Endothelial cell of umbilical vein (primary cell): ENCODE measurements at regions not wholly inside any gene's neighbourhood (a gene's known extent, or its start where the extent isn't known, plus 50 kb on each side); places are given as distances from the start of the nearest gene placed in this dataset.

Experiments
- POLR2A ChIP-seq: IDR thresholded peaks from 2 replicates; pipeline ENCODE4 v1.6.1; 2012; ENCODE audit warnings: low read depth, mild to moderate bottlenecking, control low read depth, low read length
- TF ChIP-seq, protein P1 (sequence below), 2 donors: IDR thresholded peaks; 1 replicate in 1 of 2; 2 replicates in 1 of 2; pipeline ENCODE4 v1.5.1; 2011; ENCODE audit warnings: low read length in 2 of 2, mild to moderate bottlenecking in 2 of 2, moderate library complexity in 2 of 2, control low read depth in 1 of 2, inconsistent platforms in 1 of 2, low read depth in 1 of 2; ENCODE audit not compliant: insufficient read depth in 1 of 2; ENCODE audit errors: extremely low read depth in 1 of 2

DNA sequence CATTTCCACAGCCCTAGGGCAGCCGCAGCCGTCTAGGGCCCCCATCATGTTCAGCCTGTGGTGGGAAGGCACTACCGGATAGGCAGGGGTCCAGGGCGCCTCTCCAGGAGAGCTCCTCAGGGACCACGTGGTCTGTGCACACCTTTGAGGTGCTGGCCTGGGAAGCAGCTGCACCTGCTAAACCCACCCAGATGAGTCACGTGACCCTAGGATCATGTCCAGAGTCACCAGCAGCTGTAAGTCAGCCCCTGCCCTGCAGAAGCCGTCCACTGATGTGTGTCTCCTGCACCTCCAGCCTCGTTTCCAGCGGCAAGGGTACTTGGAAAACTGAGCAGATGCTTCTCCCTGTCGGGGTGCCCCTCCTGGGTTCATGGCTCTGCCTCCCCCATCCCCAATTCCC is 682.6 kb upstream of the SALL3 start:
- TF ChIP-seq, protein P1, sequence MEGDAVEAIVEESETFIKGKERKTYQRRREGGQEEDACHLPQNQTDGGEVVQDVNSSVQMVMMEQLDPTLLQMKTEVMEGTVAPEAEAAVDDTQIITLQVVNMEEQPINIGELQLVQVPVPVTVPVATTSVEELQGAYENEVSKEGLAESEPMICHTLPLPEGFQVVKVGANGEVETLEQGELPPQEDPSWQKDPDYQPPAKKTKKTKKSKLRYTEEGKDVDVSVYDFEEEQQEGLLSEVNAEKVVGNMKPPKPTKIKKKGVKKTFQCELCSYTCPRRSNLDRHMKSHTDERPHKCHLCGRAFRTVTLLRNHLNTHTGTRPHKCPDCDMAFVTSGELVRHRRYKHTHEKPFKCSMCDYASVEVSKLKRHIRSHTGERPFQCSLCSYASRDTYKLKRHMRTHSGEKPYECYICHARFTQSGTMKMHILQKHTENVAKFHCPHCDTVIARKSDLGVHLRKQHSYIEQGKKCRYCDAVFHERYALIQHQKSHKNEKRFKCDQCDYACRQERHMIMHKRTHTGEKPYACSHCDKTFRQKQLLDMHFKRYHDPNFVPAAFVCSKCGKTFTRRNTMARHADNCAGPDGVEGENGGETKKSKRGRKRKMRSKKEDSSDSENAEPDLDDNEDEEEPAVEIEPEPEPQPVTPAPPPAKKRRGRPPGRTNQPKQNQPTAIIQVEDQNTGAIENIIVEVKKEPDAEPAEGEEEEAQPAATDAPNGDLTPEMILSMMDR (IDR thresholded peaks at IDR 0.05; ENCODE audit: extremely low read depth in 1 of 2, insufficient read depth in 1 of 2, low read depth in 1 of 2, low read length in 2 of 2) = no peak
- TF ChIP-seq POLR2A = no peak
